ENCODE measurements at regions not wholly inside any gene's neighbourhood (a gene's known extent, or its start where the extent isn't known, plus 50 kb on each side); places are given as distances from the start of the nearest gene placed in this dataset.

DNA sequence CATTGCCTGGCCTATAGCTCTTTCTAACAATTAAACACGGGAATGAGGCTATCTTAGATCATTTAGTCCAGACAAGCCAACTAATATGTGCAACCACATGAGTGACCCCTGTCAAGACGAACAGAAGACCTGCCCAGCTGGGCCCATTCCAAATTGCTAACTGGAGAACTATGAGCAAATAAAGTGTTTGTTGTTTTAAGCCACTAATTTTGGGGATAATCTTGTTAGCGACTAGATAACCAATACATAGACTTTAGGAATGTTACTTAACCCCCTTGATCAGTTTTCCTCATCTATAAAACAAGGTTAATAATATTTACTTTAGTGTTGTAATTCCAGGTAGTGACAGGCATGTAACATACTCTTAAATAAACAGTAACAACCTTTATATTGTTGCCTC, 848.3 kb downstream of the METTL15 start:
- TF ChIP-seq PPARA (CRISPR knock-in tag; IDR thresholded peaks at IDR 0.05; ENCODE audit: borderline replicate concordance), result no peak
- TF ChIP-seq, protein P1, sequence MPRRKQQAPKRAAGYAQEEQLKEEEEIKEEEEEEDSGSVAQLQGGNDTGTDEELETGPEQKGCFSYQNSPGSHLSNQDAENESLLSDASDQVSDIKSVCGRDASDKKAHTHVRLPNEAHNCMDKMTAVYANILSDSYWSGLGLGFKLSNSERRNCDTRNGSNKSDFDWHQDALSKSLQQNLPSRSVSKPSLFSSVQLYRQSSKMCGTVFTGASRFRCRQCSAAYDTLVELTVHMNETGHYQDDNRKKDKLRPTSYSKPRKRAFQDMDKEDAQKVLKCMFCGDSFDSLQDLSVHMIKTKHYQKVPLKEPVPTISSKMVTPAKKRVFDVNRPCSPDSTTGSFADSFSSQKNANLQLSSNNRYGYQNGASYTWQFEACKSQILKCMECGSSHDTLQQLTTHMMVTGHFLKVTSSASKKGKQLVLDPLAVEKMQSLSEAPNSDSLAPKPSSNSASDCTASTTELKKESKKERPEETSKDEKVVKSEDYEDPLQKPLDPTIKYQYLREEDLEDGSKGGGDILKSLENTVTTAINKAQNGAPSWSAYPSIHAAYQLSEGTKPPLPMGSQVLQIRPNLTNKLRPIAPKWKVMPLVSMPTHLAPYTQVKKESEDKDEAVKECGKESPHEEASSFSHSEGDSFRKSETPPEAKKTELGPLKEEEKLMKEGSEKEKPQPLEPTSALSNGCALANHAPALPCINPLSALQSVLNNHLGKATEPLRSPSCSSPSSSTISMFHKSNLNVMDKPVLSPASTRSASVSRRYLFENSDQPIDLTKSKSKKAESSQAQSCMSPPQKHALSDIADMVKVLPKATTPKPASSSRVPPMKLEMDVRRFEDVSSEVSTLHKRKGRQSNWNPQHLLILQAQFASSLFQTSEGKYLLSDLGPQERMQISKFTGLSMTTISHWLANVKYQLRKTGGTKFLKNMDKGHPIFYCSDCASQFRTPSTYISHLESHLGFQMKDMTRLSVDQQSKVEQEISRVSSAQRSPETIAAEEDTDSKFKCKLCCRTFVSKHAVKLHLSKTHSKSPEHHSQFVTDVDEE (CRISPR knock-in tag; IDR thresholded peaks at IDR 0.05), result no peak
- no peak for TF ChIP-seq BACH2 (CRISPR knock-in tag; IDR thresholded peaks at IDR 0.05; ENCODE audit: borderline replicate concordance)
- TF ChIP-seq ESRRG (CRISPR knock-in tag; IDR thresholded peaks at IDR 0.05), result no peak
- no peak for TF ChIP-seq RARB (CRISPR knock-in tag; IDR thresholded peaks at IDR 0.05)
- TF ChIP-seq GLIS3 (CRISPR knock-in tag; IDR thresholded peaks at IDR 0.05), result no peak
- TF ChIP-seq, protein P2, sequence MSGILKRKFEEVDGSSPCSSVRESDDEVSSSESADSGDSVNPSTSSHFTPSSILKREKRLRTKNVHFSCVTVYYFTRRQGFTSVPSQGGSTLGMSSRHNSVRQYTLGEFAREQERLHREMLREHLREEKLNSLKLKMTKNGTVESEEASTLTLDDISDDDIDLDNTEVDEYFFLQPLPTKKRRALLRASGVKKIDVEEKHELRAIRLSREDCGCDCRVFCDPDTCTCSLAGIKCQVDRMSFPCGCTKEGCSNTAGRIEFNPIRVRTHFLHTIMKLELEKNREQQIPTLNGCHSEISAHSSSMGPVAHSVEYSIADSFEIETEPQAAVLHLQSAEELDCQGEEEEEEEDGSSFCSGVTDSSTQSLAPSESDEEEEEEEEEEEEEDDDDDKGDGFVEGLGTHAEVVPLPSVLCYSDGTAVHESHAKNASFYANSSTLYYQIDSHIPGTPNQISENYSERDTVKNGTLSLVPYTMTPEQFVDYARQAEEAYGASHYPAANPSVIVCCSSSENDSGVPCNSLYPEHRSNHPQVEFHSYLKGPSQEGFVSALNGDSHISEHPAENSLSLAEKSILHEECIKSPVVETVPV (CRISPR knock-in tag; IDR thresholded peaks at IDR 0.05), result no peak
- TF ChIP-seq ZNF70 (CRISPR knock-in tag; IDR thresholded peaks at IDR 0.05), result no peak
- no peak for TF ChIP-seq ZFP3 (CRISPR knock-in tag; IDR thresholded peaks at IDR 0.05)
- TF ChIP-seq, protein P3, sequence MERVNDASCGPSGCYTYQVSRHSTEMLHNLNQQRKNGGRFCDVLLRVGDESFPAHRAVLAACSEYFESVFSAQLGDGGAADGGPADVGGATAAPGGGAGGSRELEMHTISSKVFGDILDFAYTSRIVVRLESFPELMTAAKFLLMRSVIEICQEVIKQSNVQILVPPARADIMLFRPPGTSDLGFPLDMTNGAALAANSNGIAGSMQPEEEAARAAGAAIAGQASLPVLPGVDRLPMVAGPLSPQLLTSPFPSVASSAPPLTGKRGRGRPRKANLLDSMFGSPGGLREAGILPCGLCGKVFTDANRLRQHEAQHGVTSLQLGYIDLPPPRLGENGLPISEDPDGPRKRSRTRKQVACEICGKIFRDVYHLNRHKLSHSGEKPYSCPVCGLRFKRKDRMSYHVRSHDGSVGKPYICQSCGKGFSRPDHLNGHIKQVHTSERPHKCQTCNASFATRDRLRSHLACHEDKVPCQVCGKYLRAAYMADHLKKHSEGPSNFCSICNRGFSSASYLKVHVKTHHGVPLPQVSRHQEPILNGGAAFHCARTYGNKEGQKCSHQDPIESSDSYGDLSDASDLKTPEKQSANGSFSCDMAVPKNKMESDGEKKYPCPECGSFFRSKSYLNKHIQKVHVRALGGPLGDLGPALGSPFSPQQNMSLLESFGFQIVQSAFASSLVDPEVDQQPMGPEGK (CRISPR knock-in tag; IDR thresholded peaks at IDR 0.05; ENCODE audit: borderline replicate concordance), result no peak
- TF ChIP-seq TOX (CRISPR knock-in tag; IDR thresholded peaks at IDR 0.05; ENCODE audit: borderline replicate concordance), result no peak
- no peak for TF ChIP-seq ZNF565 (CRISPR knock-in tag; conservative IDR thresholded peaks at IDR 0.05; ENCODE audit: low read depth)
- TF ChIP-seq TCF4 (CRISPR knock-in tag; IDR thresholded peaks at IDR 0.05; ENCODE audit: borderline replicate concordance), result no peak
- TF ChIP-seq, protein P4, sequence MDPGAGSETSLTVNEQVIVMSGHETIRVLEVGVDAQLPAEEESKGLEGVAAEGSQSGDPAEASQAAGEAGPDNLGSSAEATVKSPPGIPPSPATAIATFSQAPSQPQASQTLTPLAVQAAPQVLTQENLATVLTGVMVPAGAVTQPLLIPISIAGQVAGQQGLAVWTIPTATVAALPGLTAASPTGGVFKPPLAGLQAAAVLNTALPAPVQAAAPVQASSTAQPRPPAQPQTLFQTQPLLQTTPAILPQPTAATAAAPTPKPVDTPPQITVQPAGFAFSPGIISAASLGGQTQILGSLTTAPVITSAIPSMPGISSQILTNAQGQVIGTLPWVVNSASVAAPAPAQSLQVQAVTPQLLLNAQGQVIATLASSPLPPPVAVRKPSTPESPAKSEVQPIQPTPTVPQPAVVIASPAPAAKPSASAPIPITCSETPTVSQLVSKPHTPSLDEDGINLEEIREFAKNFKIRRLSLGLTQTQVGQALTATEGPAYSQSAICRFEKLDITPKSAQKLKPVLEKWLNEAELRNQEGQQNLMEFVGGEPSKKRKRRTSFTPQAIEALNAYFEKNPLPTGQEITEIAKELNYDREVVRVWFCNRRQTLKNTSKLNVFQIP (CRISPR knock-in tag; IDR thresholded peaks at IDR 0.05; ENCODE audit: borderline replicate concordance, low read depth), result no peak
- TF ChIP-seq ISL1 (CRISPR knock-in tag; IDR thresholded peaks at IDR 0.05), result no peak
- TF ChIP-seq OSR1 (CRISPR knock-in tag; IDR thresholded peaks at IDR 0.05), result no peak
- TF ChIP-seq ZFP30 (CRISPR knock-in tag; IDR thresholded peaks at IDR 0.05), result no peak
- TF ChIP-seq, protein P5, sequence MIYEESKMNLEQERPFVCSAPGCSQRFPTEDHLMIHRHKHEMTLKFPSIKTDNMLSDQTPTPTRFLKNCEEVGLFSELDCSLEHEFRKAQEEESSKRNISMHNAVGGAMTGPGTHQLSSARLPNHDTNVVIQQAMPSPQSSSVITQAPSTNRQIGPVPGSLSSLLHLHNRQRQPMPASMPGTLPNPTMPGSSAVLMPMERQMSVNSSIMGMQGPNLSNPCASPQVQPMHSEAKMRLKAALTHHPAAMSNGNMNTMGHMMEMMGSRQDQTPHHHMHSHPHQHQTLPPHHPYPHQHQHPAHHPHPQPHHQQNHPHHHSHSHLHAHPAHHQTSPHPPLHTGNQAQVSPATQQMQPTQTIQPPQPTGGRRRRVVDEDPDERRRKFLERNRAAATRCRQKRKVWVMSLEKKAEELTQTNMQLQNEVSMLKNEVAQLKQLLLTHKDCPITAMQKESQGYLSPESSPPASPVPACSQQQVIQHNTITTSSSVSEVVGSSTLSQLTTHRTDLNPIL (CRISPR knock-in tag; IDR thresholded peaks at IDR 0.05; ENCODE audit: low read depth), result no peak
- ATAC-seq, result no peak

DNA sequence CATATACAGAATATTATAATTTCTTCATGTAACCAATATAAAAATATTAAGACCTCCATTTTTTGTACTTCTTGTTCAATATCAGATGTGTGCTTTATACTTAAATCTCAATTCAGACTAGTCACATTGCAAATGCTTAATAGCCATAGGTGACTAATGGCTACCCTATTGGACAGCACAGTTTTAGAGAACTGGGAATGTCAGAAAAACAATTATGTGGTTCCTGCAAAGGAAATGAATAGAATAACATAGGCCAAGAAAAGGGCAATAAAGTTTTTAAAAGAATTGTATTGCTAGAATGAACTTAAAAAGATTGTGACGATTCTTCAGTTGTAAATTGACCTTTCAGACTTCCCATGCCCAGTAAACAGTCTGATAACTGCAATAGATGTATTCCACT, 843.0 kb downstream of the METTL15 start:
- ATAC-seq, result no peak
- TF ChIP-seq ZNF70 (CRISPR knock-in tag; IDR thresholded peaks at IDR 0.05) (no peak), CSDC2 (CRISPR knock-in tag; IDR thresholded peaks at IDR 0.05) (no peak), ARNTL (CRISPR knock-in tag; IDR thresholded peaks at IDR 0.05; ENCODE audit: borderline replicate concordance, low read depth) (no peak), ZNF8 (CRISPR knock-in tag; IDR thresholded peaks at IDR 0.05) (no peak), ESRRG (CRISPR knock-in tag; IDR thresholded peaks at IDR 0.05) (no peak), BACH2 (CRISPR knock-in tag; IDR thresholded peaks at IDR 0.05; ENCODE audit: borderline replicate concordance) (no peak), ZNF565 (CRISPR knock-in tag; conservative IDR thresholded peaks at IDR 0.05; ENCODE audit: low read depth) (no peak), RARB (CRISPR knock-in tag; IDR thresholded peaks at IDR 0.05) (no peak), ZC3H10 (CRISPR knock-in tag; IDR thresholded peaks at IDR 0.05) (no peak)
- TF ChIP-seq, protein P3 (CRISPR knock-in tag; IDR thresholded peaks at IDR 0.05; ENCODE audit: borderline replicate concordance), result no peak
- TF ChIP-seq, protein P1 (CRISPR knock-in tag; IDR thresholded peaks at IDR 0.05), result no peak
- TF ChIP-seq, protein P5 (CRISPR knock-in tag; IDR thresholded peaks at IDR 0.05; ENCODE audit: low read depth), result no peak
- TF ChIP-seq, protein P2 (CRISPR knock-in tag; IDR thresholded peaks at IDR 0.05), result no peak
